GM12891 (cell line): ENCODE measurements at regions not wholly inside any gene's neighbourhood (a gene's known extent, or its start where the extent isn't known, plus 50 kb on each side); places are given as distances from the start of the nearest gene placed in this dataset.

Experiments
- POLR2A ChIP-seq: IDR thresholded peaks from 2 replicates; pipeline ENCODE4 v1.6.1; 2011; ENCODE audit warnings: low read depth, low read length, control low read depth
- POLR2AphosphoS5 ChIP-seq: IDR thresholded peaks from 2 replicates; pipeline ENCODE4 v1.6.1; 2011; ENCODE audit warnings: low read depth, low read length, control low read depth
- SPI1 ChIP-seq: IDR thresholded peaks from 2 replicates; pipeline ENCODE4 v1.6.1; 2011; ENCODE audit warnings: low read depth, low read length, control low read depth
- TAF1 ChIP-seq: IDR thresholded peaks from 2 replicates; pipeline ENCODE4 v1.6.1; 2011; ENCODE audit warnings: low read depth, low read length, control low read depth

DNA sequence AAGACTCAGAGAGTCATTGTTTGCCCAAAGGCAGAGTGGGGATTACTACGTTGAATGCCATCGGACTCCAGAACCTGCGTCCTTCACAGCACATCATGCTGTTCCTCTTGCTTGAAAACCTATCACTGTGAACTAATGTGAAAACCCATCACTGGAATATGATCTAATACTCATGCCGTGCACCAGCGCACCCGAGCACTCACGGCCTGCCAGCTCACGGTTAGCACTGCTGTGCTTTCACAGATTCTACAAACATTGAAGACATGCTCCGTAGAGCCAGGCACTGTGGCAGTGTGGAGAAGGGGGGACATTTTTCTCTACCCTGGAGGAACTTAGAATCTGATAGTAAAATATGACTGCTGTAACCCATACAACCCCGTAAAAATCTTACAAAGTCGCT, 350.4 kb downstream of the C16orf95 start:
- no peak for TF ChIP-seq POLR2A
- no peak for TF ChIP-seq POLR2AphosphoS5
- TF ChIP-seq TAF1: no peak
- TF ChIP-seq SPI1: no peak
